Transverse colon (tissue), 4 donors: ENCODE measurements at regions not wholly inside any gene's neighbourhood (a gene's known extent, or its start where the extent isn't known, plus 50 kb on each side); places are given as distances from the start of the nearest gene placed in this dataset.

ENCODE experiments used
- DNase-seq: peaks from one replicate; pipeline ENCODE4 v3.0.0-alpha.2; 2019
- H3K27ac ChIP-seq, 4 donors: fragments of 200-600 bp; sonication (generic); 2 replicates each; pipeline ENCODE4 v1.5.1; 2016 to 2018; ENCODE audit warnings: inconsistent platforms in 4 of 4
- H3K27me3 ChIP-seq: fragments of 200-600 bp; sonication (generic); 2 replicates; pipeline ENCODE4 v1.5.1; 2017; ENCODE audit warnings: inconsistent platforms
- H3K36me3 ChIP-seq, 4 donors: fragments of 200-600 bp; sonication (generic); 2 replicates each; pipeline ENCODE4 v1.5.1; 2017 to 2019; ENCODE audit warnings: inconsistent platforms in 4 of 4
- H3K4me1 ChIP-seq, 4 donors: fragments of 200-600 bp; sonication (generic); 2 replicates each; pipeline ENCODE4 v1.5.1; 2017 to 2020; ENCODE audit warnings: inconsistent platforms in 4 of 4
- H3K4me3 ChIP-seq, 4 donors: fragments of 200-600 bp; sonication (generic); 1 replicate in 1 of 4; 2 replicates in 3 of 4; pipeline versions ENCODE4 v1.5.1 to v1.6.1; 2017 to 2019; ENCODE audit warnings: inconsistent platforms in 4 of 4
- H3K9me3 ChIP-seq, 2 donors: fragments of 200-600 bp; sonication (generic); 2 replicates each; pipeline ENCODE4 v1.5.1; 2017 to 2019; ENCODE audit warnings: inconsistent platforms in 2 of 2
- CTCF ChIP-seq, 5 experiments: fragments of 200-600 bp in 3 of 5; fragments of 450-650 bp in 2 of 5; sonication (generic) in 3 of 5; IDR thresholded peaks; 1 replicate in 2 of 5; 2 replicates in 3 of 5; pipeline ENCODE4 v1.5.1; 2016 to 2017; ENCODE audit warnings: antibody characterized with exemption in 5 of 5, inconsistent platforms in 3 of 5, mild to moderate bottlenecking in 2 of 5, moderate library complexity in 1 of 5
- EP300 ChIP-seq: sonication (generic); formaldehyde crosslinking; IDR thresholded peaks from one replicate; pipeline ENCODE4 v1.6.1; 2017; ENCODE audit warnings: antibody characterized with exemption, low read depth
- POLR2A ChIP-seq: fragments of 450-650 bp; IDR thresholded peaks from one replicate; pipeline ENCODE4 v1.6.1; 2016; ENCODE audit warnings: antibody characterized with exemption, mild to moderate bottlenecking, moderate library complexity
- POLR2AphosphoS5 ChIP-seq, 3 donors: sonication (generic); formaldehyde crosslinking; IDR thresholded peaks; one replicate each; pipeline ENCODE4 v1.6.1; 2016; ENCODE audit warnings: antibody characterized with exemption in 3 of 3
- WGBS, 2 donors: methylation state at CpG; one replicate each; pipeline ENCODE4 v1.1.5; 2018; ENCODE audit warnings: low coverage in 1 of 2; 5-methylcytosine and 5-hydroxymethylcytosine counted together
- in situ Hi-C, 4 donors: fragments of 200-750 bp; cut with MboI; loops; one replicate each; pipeline versions ENCODE4 v1.15.0 to v1.15.1; 2017; ENCODE audit warnings: low sequenced_read_pairs in 3 of 4, low pct_ligation_motif_present in 1 of 4, low pct_unique_long_range_greater_than_20kb in 1 of 4
- intact Hi-C: fragments of 100-400 bp; cut with DNase I; formaldehyde crosslinking; loops from one replicate; pipeline ENCODE4 v1.15.1; 2023; ENCODE audit warnings: low total_unique reads

- no peak overlapping the region for H3K27ac ChIP-seq
- intact Hi-C loops (no loop called here), in situ Hi-C loops (no loop called here)
- DNase-seq: no peak
- no peak overlapping the region for H3K4me3 ChIP-seq
- peaks cover 30% of the 10 kb centered on the region for H3K27me3 ChIP-seq
- no peaks in the 10 kb centered on the region for H3K9me3 ChIP-seq
- no peaks in the 10 kb centered on the region for H3K36me3 ChIP-seq
- 30 to 36% methylated on average over 2 to 44 of the region's 44 CpGs for WGBS, 2 donors
- no peak for TF ChIP-seq EP300
- no peak for TF ChIP-seq POLR2A
- TF ChIP-seq POLR2AphosphoS5 (IDR thresholded peaks at IDR 0.05): no peak
- TF ChIP-seq CTCF (IDR thresholded peaks at IDR 0.05): no peak
- H3K4me1 ChIP-seq: no peaks in the 10 kb centered on the region
Measured at GRCh38 chr12:126727218-126728075, 1539.5 kb upstream of the TMEM132C start.

GRCh38 chr12:126734296-126734695 lies 1532.7 kb upstream of the TMEM132C start:
- Histone ChIP-seq H3K27me3 (no peaks in the 10 kb centered on the region), H3K4me1 (no peaks in the 10 kb centered on the region), H3K36me3 (no peaks in the 10 kb centered on the region), H3K4me3 (no peak overlapping the region), H3K9me3 (no peaks in the 10 kb centered on the region), H3K27ac (no peak overlapping the region)
- 64% methylated on average over 5 of the region's 5 CpGs; no CpG with 5 or more reads in 1 of the 2 donors for WGBS, 2 donors
- no peak for DNase-seq
- in situ Hi-C loops: no loop called here
- TF ChIP-seq POLR2A: no peak
- TF ChIP-seq POLR2AphosphoS5 (IDR thresholded peaks at IDR 0.05): no peak
- no peak for TF ChIP-seq EP300
- no peak for TF ChIP-seq CTCF (IDR thresholded peaks at IDR 0.05)
- intact Hi-C loops: no loop called here

GRCh38 chr12:126734710-126735109 lies 1532.3 kb upstream of the TMEM132C start:
- WGBS, 2 donors: 85 to 89% methylated on average over 5 to 8 of the region's 8 CpGs
- in situ Hi-C loops: no loop called here

GRCh38 chr12:126741536-126742240 lies 1525.3 kb upstream of the TMEM132C start:
- Histone ChIP-seq H3K27ac (no peak overlapping the region), H3K4me3 (no peak overlapping the region), H3K36me3 (no peaks in the 10 kb centered on the region), H3K9me3 (no peaks in the 10 kb centered on the region), H3K4me1 (no peaks in the 10 kb centered on the region), H3K27me3 (no peaks in the 10 kb centered on the region)
- no peak for DNase-seq
- in situ Hi-C loops (no loop called here), intact Hi-C loops (no loop called here)
- WGBS, 2 donors: 81 to 92% methylated on average over 3 to 12 of the region's 12 CpGs
- TF ChIP-seq EP300: no peak
- TF ChIP-seq POLR2A: no peak
- no peak for TF ChIP-seq CTCF (IDR thresholded peaks at IDR 0.05)
- no peak for TF ChIP-seq POLR2AphosphoS5 (IDR thresholded peaks at IDR 0.05)

More at GRCh38 chr12:126734710-126735109, 1532.3 kb upstream of the TMEM132C start:
- intact Hi-C loops: no loop called here
- no peak for DNase-seq
- Histone ChIP-seq H3K4me3 (no peak overlapping the region), H3K27me3 (no peaks in the 10 kb centered on the region), H3K27ac (no peak overlapping the region), H3K4me1 (no peaks in the 10 kb centered on the region), H3K9me3 (no peaks in the 10 kb centered on the region), H3K36me3 (no peaks in the 10 kb centered on the region)
- TF ChIP-seq EP300: no peak
- no peak for TF ChIP-seq POLR2A
- no peak for TF ChIP-seq POLR2AphosphoS5 (IDR thresholded peaks at IDR 0.05)
